ENCODE measurements at regions not wholly inside any gene's neighbourhood (a gene's known extent, or its start where the extent isn't known, plus 50 kb on each side); places are given as distances from the start of the nearest gene placed in this dataset.

GRCh38 chr9:16331527-16331926 is 538.9 kb downstream of the BNC2 start:
- POLR2A ChIA-PET = no interaction called here
- CTCF ChIA-PET = interaction anchor here (0.5 kb wide), 1 partner anchor 13 kb away, joined by 3 read pairs; no protein-coding TSS in a partner anchor
- no peak for TF ChIP-seq CTBP1 (IDR thresholded peaks at IDR 0.05; ENCODE audit: borderline replicate concordance)
- no peak for TF ChIP-seq SP1 (IDR thresholded peaks at IDR 0.05)
- TF ChIP-seq ELF4 (IDR thresholded peaks at IDR 0.05) = no peak
- no peak for TF ChIP-seq FOXM1 (IDR thresholded peaks at IDR 0.05; ENCODE audit: borderline replicate concordance)
- no peak for TF ChIP-seq NFRKB (IDR thresholded peaks at IDR 0.05)
- TF ChIP-seq PKNOX1 (IDR thresholded peaks at IDR 0.05) = no peak
- TF ChIP-seq LEF1 (IDR thresholded peaks at IDR 0.05; ENCODE audit: borderline replicate concordance) = no peak
- no peak for TF ChIP-seq SUZ12 (IDR thresholded peaks at IDR 0.05)
- TF ChIP-seq TARDBP (IDR thresholded peaks at IDR 0.05) = no peak
- no peak for TF ChIP-seq ZNF384 (IDR thresholded peaks at IDR 0.05)
- no peak for TF ChIP-seq BHLHE40 (IDR thresholded peaks at IDR 0.05; ENCODE audit: borderline replicate concordance)
- no peak for TF ChIP-seq FOXK2 (IDR thresholded peaks at IDR 0.05)
- TF ChIP-seq FOXA1 (IDR thresholded peaks at IDR 0.05) = no peak
- no peak for TF ChIP-seq HDGF (IDR thresholded peaks at IDR 0.05; ENCODE audit: borderline replicate concordance)
- no peak for TF ChIP-seq ARNT (IDR thresholded peaks at IDR 0.05)
- no peak for TF ChIP-seq L3MBTL2 (conservative IDR thresholded peaks at IDR 0.05)
- DNase-seq (ENCODE audit: extremely low spot score) = no peak

GRCh38 chr9:16333691-16334090 is 536.8 kb downstream of the BNC2 start:
- no peak for DNase-seq (ENCODE audit: extremely low spot score)
- CTCF ChIA-PET = no interaction called here
- POLR2A ChIA-PET = no interaction called here
- TF ChIP-seq ARNT (IDR thresholded peaks at IDR 0.05) = no peak
- TF ChIP-seq HDGF (IDR thresholded peaks at IDR 0.05; ENCODE audit: borderline replicate concordance) = no peak
- no peak for TF ChIP-seq L3MBTL2 (conservative IDR thresholded peaks at IDR 0.05)

- no peak for TF ChIP-seq PKNOX1 (IDR thresholded peaks at IDR 0.05)
- no peak for TF ChIP-seq LEF1 (IDR thresholded peaks at IDR 0.05; ENCODE audit: borderline replicate concordance)
- no peak for TF ChIP-seq ARNT (IDR thresholded peaks at IDR 0.05)
- TF ChIP-seq L3MBTL2 (conservative IDR thresholded peaks at IDR 0.05) = no peak
- TF ChIP-seq SUZ12 (IDR thresholded peaks at IDR 0.05) = no peak
- TF ChIP-seq FOXM1 (IDR thresholded peaks at IDR 0.05; ENCODE audit: borderline replicate concordance) = no peak
- no peak for TF ChIP-seq SP1 (IDR thresholded peaks at IDR 0.05)
- no peak for TF ChIP-seq BHLHE40 (IDR thresholded peaks at IDR 0.05; ENCODE audit: borderline replicate concordance)
- ChIA-PET CTCF (no interaction called here), POLR2A (no interaction called here)
- DNase-seq (ENCODE audit: extremely low spot score) = no peak
Observed at GRCh38 chr9:16335788-16336580, 534.5 kb downstream of the BNC2 start.

GRCh38 chr9:16336833-16337232 is 533.6 kb downstream of the BNC2 start:
- TF ChIP-seq FOXA1 (IDR thresholded peaks at IDR 0.05) (no peak), CTBP1 (IDR thresholded peaks at IDR 0.05; ENCODE audit: borderline replicate concordance) (no peak), TARDBP (IDR thresholded peaks at IDR 0.05) (no peak), ELF4 (IDR thresholded peaks at IDR 0.05) (no peak)
- ChIA-PET POLR2A (no interaction called here), CTCF (no interaction called here)
- no peak for DNase-seq (ENCODE audit: extremely low spot score)

- POLR2A ChIA-PET = no interaction called here
- TF ChIP-seq ELF4 (IDR thresholded peaks at IDR 0.05) = no peak
- TF ChIP-seq PKNOX1 (IDR thresholded peaks at IDR 0.05) = no peak
- no peak for TF ChIP-seq ZNF384 (IDR thresholded peaks at IDR 0.05)
- no peak for TF ChIP-seq SP1 (IDR thresholded peaks at IDR 0.05)
- TF ChIP-seq HDGF (IDR thresholded peaks at IDR 0.05; ENCODE audit: borderline replicate concordance) = no peak
- no peak for TF ChIP-seq LEF1 (IDR thresholded peaks at IDR 0.05; ENCODE audit: borderline replicate concordance)
- TF ChIP-seq CTBP1 (IDR thresholded peaks at IDR 0.05; ENCODE audit: borderline replicate concordance) = no peak
- TF ChIP-seq BHLHE40 (IDR thresholded peaks at IDR 0.05; ENCODE audit: borderline replicate concordance) = no peak
- no peak for TF ChIP-seq TARDBP (IDR thresholded peaks at IDR 0.05)
- TF ChIP-seq NFRKB (IDR thresholded peaks at IDR 0.05) = no peak
- no peak for TF ChIP-seq L3MBTL2 (conservative IDR thresholded peaks at IDR 0.05)
- TF ChIP-seq FOXK2 (IDR thresholded peaks at IDR 0.05) = no peak
- TF ChIP-seq FOXM1 (IDR thresholded peaks at IDR 0.05; ENCODE audit: borderline replicate concordance) = no peak
- CTCF ChIA-PET = no interaction called here
- no peak for DNase-seq (ENCODE audit: extremely low spot score)
Observed at GRCh38 chr9:16337322-16338029, 533.0 kb downstream of the BNC2 start.

GRCh38 chr9:16341177-16341576 is 529.3 kb downstream of the BNC2 start:
- no peak for DNase-seq (ENCODE audit: extremely low spot score)
- CTCF ChIA-PET = no interaction called here
- no peak for TF ChIP-seq FOXM1 (IDR thresholded peaks at IDR 0.05; ENCODE audit: borderline replicate concordance)
- no peak for TF ChIP-seq HDGF (IDR thresholded peaks at IDR 0.05; ENCODE audit: borderline replicate concordance)
- no peak for TF ChIP-seq BHLHE40 (IDR thresholded peaks at IDR 0.05; ENCODE audit: borderline replicate concordance)
- TF ChIP-seq SP1 (IDR thresholded peaks at IDR 0.05) = no peak
- no peak for TF ChIP-seq FOXK2 (IDR thresholded peaks at IDR 0.05)
- TF ChIP-seq LEF1 (IDR thresholded peaks at IDR 0.05; ENCODE audit: borderline replicate concordance) = no peak
- TF ChIP-seq FOXA1 (IDR thresholded peaks at IDR 0.05) = no peak
- no peak for TF ChIP-seq ELF4 (IDR thresholded peaks at IDR 0.05)
- TF ChIP-seq SUZ12 (IDR thresholded peaks at IDR 0.05) = no peak
- TF ChIP-seq L3MBTL2 (conservative IDR thresholded peaks at IDR 0.05) = no peak
- POLR2A ChIA-PET = interaction anchor here (1.2 kb wide), 1 partner anchor 21 kb away, joined by 3 read pairs; no protein-coding TSS in a partner anchor
